MM.1S (cell line): ENCODE measurements at regions not wholly inside any gene's neighbourhood (a gene's known extent, or its start where the extent isn't known, plus 50 kb on each side); places are given as distances from the start of the nearest gene placed in this dataset.

Experiments
- DNase-seq: peaks from one replicate; pipeline ENCODE4 v3.0.0-alpha.2; 2015
- H2AFZ ChIP-seq: fragments of 300-600 bp; sonication (generic); 2 replicates; pipeline ENCODE4 v1.6.0; 2016; ENCODE audit warnings: antibody characterized with exemption, low read length
- H3F3A ChIP-seq: fragments of 300-600 bp; sonication (generic); 2 replicates; pipeline ENCODE4 v1.6.1; 2016; ENCODE audit warnings: mild to moderate bottlenecking, antibody characterized with exemption, low read length, moderate library complexity, mixed read lengths; ENCODE audit not compliant: insufficient read depth
- H3K27ac ChIP-seq: fragments of 300-600 bp; sonication (generic); 2 replicates; pipeline ENCODE4 v1.5.1; 2016; ENCODE audit warnings: mild to moderate bottlenecking, low read length
- H3K27me3 ChIP-seq: fragments of 300-600 bp; sonication (generic); replicated peaks from 2 replicates; pipeline ENCODE4 v1.6.0; 2016; ENCODE audit warnings: low read length; ENCODE audit not compliant: insufficient read depth
- H3K36me3 ChIP-seq: fragments of 300-600 bp; sonication (generic); replicated peaks from 2 replicates; pipeline ENCODE4 v1.6.1; 2016; ENCODE audit warnings: mild to moderate bottlenecking, low read length, mixed read lengths; ENCODE audit not compliant: insufficient read depth
- H3K4me1 ChIP-seq: fragments of 300-600 bp; sonication (generic); 2 replicates; pipeline ENCODE4 v1.6.1; 2016; ENCODE audit warnings: low read length, mixed read lengths
- H3K4me2 ChIP-seq: fragments of 300-600 bp; sonication (generic); 2 replicates; pipeline ENCODE4 v1.6.0; 2016; ENCODE audit warnings: low read depth, low read length
- H3K4me3 ChIP-seq: fragments of 300-600 bp; sonication (generic); 2 replicates; pipeline ENCODE4 v1.5.1; 2016; ENCODE audit warnings: low read length, mixed read lengths
- H3K79me2 ChIP-seq: fragments of 300-600 bp; sonication (generic); 2 replicates; pipeline ENCODE4 v1.6.1; 2016; ENCODE audit warnings: mixed run types, low read length, mixed read lengths
- H3K9ac ChIP-seq: fragments of 300-600 bp; sonication (generic); 2 replicates; pipeline ENCODE4 v1.6.1; 2016; ENCODE audit warnings: low read length, mixed read lengths
- H3K9me2 ChIP-seq: fragments of 300-600 bp; sonication (generic); replicated peaks from 2 replicates; pipeline ENCODE4 v1.6.1; 2016; ENCODE audit warnings: mild to moderate bottlenecking, low read length, mixed read lengths; ENCODE audit not compliant: insufficient read depth
- H3K9me3 ChIP-seq: fragments of 300-600 bp; sonication (generic); replicated peaks from 2 replicates; pipeline ENCODE4 v1.6.1; 2016; ENCODE audit warnings: mild to moderate bottlenecking, low read length, mixed read lengths; ENCODE audit not compliant: insufficient read depth
- H4K20me1 ChIP-seq: fragments of 300-600 bp; sonication (generic); 2 replicates; pipeline ENCODE4 v1.6.1; 2016; ENCODE audit warnings: mild to moderate bottlenecking, low read length, moderate library complexity, mixed read lengths; ENCODE audit not compliant: insufficient read depth
- CTCF ChIP-seq: fragments of 300-600 bp; sonication (generic); IDR thresholded peaks from 2 replicates; pipeline ENCODE4 v1.5.1; 2016; ENCODE audit warnings: antibody characterized with exemption, low read length, mixed read lengths
- EZH2 ChIP-seq: fragments of 300-600 bp; sonication (generic); optimal IDR thresholded peaks from 2 replicates; pipeline ENCODE3; 2017; ENCODE audit warnings: low read depth, mild to moderate bottlenecking, antibody characterized with exemption, low read length, mixed read lengths
- EZH2phosphoT487 ChIP-seq: fragments of 300-600 bp; sonication (generic); IDR thresholded peaks from 2 replicates; pipeline ENCODE4 v1.6.1; 2018; ENCODE audit warnings: antibody characterized with exemption, low read length

- no peak overlapping the region for H3K9ac ChIP-seq
Measured at GRCh38 chr2:146651361-146651760, 1193.5 kb upstream of the ACVR2A start.

GRCh38 chr2:146642066-146642465, 1202.8 kb upstream of the ACVR2A start:
- no peak overlapping the region for H3K4me3 ChIP-seq
- H4K20me1 ChIP-seq, result no peaks in the 10 kb centered on the region
- no peaks in the 10 kb centered on the region for H3K36me3 ChIP-seq
- H3K27ac ChIP-seq, result no peak overlapping the region
- peak; percentile 59 for DNase-seq
- H3K9me2 ChIP-seq, result no peaks in the 10 kb centered on the region
- H3K79me2 ChIP-seq, result no peaks in the 10 kb centered on the region
- H3K4me2 ChIP-seq, result no peak overlapping the region
- H2AFZ ChIP-seq, result no peak overlapping the region
- H3F3A ChIP-seq, result no peaks in the 10 kb centered on the region
- no peak overlapping the region for H3K9ac ChIP-seq
- TF ChIP-seq CTCF (no peak), EZH2phosphoT487 (no peak), EZH2 (no peak)
- no peaks in the 10 kb centered on the region for H3K9me3 ChIP-seq
- H3K4me1 ChIP-seq, result 0 out of 2 replicates have a peak, but pooled peaks cover 4% of the 10 kb centered on the region
- no peaks in the 10 kb centered on the region for H3K27me3 ChIP-seq

More at GRCh38 chr2:146651361-146651760, 1193.5 kb upstream of the ACVR2A start:
- H3K9me2 ChIP-seq, result no peaks in the 10 kb centered on the region
- no peaks in the 10 kb centered on the region for H3K79me2 ChIP-seq
- no peak overlapping the region for H3K4me2 ChIP-seq
- no peaks in the 10 kb centered on the region for H4K20me1 ChIP-seq
- TF ChIP-seq CTCF (no peak), EZH2phosphoT487 (no peak), EZH2 (no peak)
- no peaks in the 10 kb centered on the region for H3K4me1 ChIP-seq
- H3K4me3 ChIP-seq, result no peak overlapping the region
- no peaks in the 10 kb centered on the region for H3K36me3 ChIP-seq
- H3F3A ChIP-seq, result no peaks in the 10 kb centered on the region
- no peak for DNase-seq
- H3K9me3 ChIP-seq, result no peaks in the 10 kb centered on the region
- H3K27ac ChIP-seq, result no peak overlapping the region
- no peaks in the 10 kb centered on the region for H3K27me3 ChIP-seq
- no peak overlapping the region for H2AFZ ChIP-seq

GRCh38 chr2:146634230-146635097, 1210.4 kb upstream of the ACVR2A start:
- DNase-seq, result no peak
- Histone ChIP-seq H3F3A (no peaks in the 10 kb centered on the region), H3K27me3 (no peaks in the 10 kb centered on the region), H4K20me1 (no peaks in the 10 kb centered on the region), H3K27ac (no peak overlapping the region), H3K9me3 (no peaks in the 10 kb centered on the region), H3K9me2 (no peaks in the 10 kb centered on the region), H2AFZ (no peak overlapping the region), H3K9ac (no peak overlapping the region), H3K4me2 (no peak overlapping the region), H3K36me3 (no peaks in the 10 kb centered on the region), H3K79me2 (no peaks in the 10 kb centered on the region), H3K4me3 (no peak overlapping the region), H3K4me1 (peaks cover 8% of the 10 kb centered on the region)
- no peak for TF ChIP-seq EZH2
- TF ChIP-seq EZH2phosphoT487, result no peak
- no peak for TF ChIP-seq CTCF
